LNCAP (cell line): ENCODE measurements at regions not wholly inside any gene's neighbourhood (a gene's known extent, or its start where the extent isn't known, plus 50 kb on each side); places are given as distances from the start of the nearest gene placed in this dataset.

Source experiments
- TF ChIP-seq, protein P1 (sequence below): fragments of 450-650 bp; IDR thresholded peaks from 2 replicates; pipeline ENCODE4 v1.5.1; 2017; ENCODE audit warnings: mild to moderate bottlenecking

DNA sequence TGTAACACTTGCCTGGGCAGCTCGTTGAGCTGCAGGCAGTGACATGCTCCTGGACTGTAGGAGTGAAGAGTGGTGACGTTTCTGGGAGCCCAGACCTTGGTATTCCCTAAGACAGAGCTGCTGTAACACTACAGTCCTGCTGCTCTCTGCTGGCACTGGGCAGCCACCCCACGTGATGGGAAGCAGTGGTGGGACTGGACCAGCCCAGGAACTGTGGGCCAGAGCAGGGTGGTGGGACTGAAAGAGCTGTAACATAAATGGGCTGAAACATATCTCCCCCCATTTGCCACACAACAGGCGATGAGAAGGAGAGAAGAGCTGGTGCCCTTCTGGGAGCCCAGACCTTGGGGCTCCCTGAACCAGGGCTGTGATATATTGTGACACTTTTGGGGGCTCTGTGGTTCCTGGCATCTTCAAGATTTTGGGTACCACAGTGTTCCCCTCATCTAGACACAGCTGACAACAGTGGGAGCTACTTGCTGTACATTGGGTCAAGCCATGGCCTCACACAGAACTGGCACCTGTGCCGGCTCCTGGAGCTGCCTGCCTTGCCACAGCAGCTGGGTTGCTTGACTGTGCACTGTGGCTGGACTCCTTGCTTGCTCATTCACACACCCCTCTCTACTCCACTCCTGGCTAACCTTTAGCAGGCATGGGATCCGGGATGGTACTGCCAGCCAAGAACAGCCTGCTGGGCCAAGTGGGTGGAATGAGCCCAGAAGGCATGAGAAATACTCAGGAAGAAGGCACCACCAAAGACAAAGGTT, 161.3 kb upstream of the PCDH15 start:
- TF ChIP-seq, protein P1, sequence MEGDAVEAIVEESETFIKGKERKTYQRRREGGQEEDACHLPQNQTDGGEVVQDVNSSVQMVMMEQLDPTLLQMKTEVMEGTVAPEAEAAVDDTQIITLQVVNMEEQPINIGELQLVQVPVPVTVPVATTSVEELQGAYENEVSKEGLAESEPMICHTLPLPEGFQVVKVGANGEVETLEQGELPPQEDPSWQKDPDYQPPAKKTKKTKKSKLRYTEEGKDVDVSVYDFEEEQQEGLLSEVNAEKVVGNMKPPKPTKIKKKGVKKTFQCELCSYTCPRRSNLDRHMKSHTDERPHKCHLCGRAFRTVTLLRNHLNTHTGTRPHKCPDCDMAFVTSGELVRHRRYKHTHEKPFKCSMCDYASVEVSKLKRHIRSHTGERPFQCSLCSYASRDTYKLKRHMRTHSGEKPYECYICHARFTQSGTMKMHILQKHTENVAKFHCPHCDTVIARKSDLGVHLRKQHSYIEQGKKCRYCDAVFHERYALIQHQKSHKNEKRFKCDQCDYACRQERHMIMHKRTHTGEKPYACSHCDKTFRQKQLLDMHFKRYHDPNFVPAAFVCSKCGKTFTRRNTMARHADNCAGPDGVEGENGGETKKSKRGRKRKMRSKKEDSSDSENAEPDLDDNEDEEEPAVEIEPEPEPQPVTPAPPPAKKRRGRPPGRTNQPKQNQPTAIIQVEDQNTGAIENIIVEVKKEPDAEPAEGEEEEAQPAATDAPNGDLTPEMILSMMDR, result no peak

DNA sequence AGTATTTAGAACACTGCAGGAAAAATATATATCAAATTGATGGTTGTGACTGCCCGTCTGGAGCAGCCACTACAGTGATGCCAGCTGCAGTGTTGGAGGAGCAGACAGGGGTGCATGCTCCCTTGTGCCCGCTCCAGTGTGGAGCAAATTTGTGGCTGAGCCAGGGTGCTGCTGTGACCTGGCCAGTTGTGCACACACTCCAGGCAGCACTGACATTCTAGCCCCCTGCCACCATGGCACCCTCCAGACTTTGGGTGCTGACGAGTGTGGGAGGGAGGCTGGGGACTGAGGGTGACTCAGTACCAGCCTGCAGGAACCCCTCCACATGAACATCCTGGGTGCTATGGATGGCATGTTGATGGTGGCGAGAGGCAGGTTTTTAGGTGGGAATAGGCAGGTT, 160.0 kb upstream of the PCDH15 start:
- TF ChIP-seq, protein P1, result no peak

DNA sequence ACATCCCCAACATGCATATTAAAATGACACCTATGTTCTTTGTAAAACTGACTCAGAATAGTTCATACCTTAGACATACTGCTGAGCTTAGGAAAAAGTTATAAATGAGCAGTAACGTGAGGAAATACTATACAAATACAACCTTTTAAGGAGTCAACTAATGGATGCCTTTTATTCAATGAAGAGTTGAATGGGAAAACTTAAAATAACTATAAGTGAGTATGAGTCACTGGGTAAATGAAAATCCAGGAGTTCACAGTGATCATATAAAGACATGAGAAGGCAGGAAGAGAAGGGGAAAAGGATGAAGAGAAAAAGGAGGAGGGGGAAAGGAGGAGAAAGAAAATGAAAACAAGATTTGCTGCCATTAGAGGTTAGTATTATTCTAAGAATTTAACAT, 157.8 kb upstream of the PCDH15 start:
- TF ChIP-seq, protein P1, result no peak

DNA sequence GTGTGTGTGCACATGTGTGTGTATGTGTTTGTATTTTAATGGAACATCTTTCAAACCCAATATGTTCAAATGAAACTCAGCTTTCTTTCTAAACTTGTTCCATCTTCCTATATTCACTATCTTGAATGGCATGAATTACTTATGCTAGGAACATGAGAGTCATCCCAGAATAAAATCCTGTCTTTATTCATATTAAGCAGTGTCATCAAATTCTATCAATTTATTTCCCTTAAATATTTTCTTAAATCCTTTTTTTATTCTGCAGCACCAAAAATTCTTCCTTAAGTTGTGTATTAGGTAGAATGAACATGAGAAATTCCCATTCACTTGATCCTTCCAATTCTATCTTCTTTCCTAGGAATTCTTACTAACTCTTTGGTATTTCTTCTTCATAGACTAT, 146.6 kb upstream of the PCDH15 start:
- TF ChIP-seq, protein P1, result no peak

DNA sequence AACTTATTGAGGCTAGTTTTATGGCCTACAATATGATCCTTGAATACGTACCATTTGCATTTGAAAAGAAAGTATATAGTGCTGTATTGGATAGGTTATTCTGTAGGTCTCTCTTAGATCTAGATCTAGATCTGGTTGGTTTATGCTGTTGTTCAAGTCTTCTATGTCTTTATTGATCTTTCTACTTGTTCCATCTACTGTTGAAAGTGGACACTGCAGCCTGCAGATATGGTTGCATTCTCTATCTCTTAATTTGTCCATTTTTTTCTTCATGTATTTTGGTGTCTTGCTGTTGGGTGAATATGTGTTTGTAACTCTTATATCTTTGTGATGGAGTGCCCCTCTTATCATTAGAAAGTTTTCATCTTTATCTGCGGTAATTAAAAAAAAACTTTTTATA, 139.4 kb upstream of the PCDH15 start:
- TF ChIP-seq, protein P1, result peak; percentile 63

DNA sequence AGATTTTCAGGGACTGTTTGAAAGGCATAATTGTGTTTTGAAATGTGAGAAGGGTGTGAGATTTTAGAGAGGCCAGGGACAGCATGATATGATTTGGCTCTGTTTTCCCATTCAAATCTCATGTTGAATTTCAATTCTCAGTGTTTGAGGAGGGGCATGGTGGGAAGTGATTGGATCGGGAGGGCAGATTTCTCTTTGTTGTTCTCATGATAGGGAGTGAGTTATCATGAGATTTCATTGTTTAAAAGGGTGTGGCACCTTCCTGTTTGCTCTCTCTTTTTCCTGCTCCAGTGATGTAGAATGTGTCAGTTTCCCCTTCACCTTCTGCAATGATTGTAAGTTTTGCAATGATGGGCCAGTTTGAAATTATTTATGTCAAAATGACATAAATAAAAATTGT, 113.0 kb upstream of the PCDH15 start:
- TF ChIP-seq, protein P1, result no peak

DNA sequence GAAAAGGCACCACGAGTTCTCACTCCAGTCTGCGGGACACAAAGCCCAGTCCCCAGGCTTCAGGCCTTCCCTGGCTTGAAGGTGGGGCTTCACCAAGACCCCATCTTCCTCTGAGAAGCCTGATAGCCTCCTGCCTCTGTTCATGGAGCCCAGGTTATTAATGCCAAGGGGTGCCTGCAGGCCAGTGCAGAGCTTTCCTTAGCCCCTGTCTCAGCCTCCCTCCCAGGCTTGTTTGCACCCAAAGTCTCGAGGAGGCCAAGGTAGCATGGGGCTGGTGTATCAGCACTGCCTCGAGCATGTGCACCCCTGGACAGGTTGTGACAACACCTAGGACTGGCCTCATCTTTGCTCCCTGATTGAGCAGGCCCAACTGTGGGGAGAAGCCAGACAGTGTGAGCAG, 108.1 kb upstream of the PCDH15 start:
- TF ChIP-seq, protein P1, result no peak

DNA sequence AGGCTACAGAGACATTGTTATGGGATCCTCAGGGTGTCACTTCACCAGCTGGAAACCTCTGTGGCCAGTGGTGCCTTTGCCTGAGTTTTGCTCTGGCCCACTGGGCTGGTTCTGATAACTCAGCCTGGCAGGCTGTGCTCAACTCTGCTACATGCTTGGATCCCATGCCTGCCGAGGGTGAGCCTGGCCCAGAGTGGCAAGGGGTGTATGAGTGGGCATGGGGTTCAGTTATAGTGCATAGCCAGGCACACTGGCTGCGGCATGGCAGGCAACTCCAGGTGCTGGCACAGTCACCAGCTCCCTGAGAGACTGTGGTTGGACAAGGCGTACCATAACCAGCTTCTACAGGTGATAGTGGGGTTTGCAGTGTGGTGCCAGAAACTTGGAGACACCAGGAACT, 107.0 kb upstream of the PCDH15 start:
- TF ChIP-seq, protein P1, result no peak
